ENCODE measurements at regions not wholly inside any gene's neighbourhood (a gene's known extent, or its start where the extent isn't known, plus 50 kb on each side); places are given as distances from the start of the nearest gene placed in this dataset.

GRCh38 chr6:44672841-44673240, 285.3 kb downstream of the CDC5L start:
- in situ Hi-C loops (cut with MboI; ENCODE audit: low sequenced_read_pairs) = no loop called here

- in situ Hi-C loops (cut with MboI; ENCODE audit: low sequenced_read_pairs) = no loop called here
Observed at GRCh38 chr6:44674226-44675155, 287.0 kb downstream of the CDC5L start.

- in situ Hi-C loops (cut with MboI; ENCODE audit: low sequenced_read_pairs) = no loop called here
Observed at GRCh38 chr6:44675449-44675848, 287.9 kb downstream of the CDC5L start.

- in situ Hi-C loops (cut with MboI; ENCODE audit: low sequenced_read_pairs) = no loop called here
Observed at GRCh38 chr6:44676246-44676790, 288.8 kb downstream of the CDC5L start.

GRCh38 chr6:44676826-44677433, 289.4 kb downstream of the CDC5L start:
- in situ Hi-C loops (cut with MboI; ENCODE audit: low sequenced_read_pairs) = no loop called here

- in situ Hi-C loops (cut with MboI; ENCODE audit: low sequenced_read_pairs) = no loop called here
Observed at GRCh38 chr6:44678252-44678935, 290.9 kb downstream of the CDC5L start.

GRCh38 chr6:44679438-44680201, 292.1 kb downstream of the CDC5L start:
- in situ Hi-C loops (cut with MboI; ENCODE audit: low sequenced_read_pairs) = no loop called here

- in situ Hi-C loops (cut with MboI; ENCODE audit: low sequenced_read_pairs) = no loop called here
Observed at GRCh38 chr6:44680202-44680720, 292.8 kb downstream of the CDC5L start.

GRCh38 chr6:44681761-44682160, 294.3 kb downstream of the CDC5L start:
- in situ Hi-C loops (cut with MboI; ENCODE audit: low sequenced_read_pairs) = no loop called here

- in situ Hi-C loops (cut with MboI; ENCODE audit: low sequenced_read_pairs) = no loop called here
Observed at GRCh38 chr6:44682280-44682679, 294.8 kb downstream of the CDC5L start.

GRCh38 chr6:44682987-44683779, 295.7 kb downstream of the CDC5L start:
- in situ Hi-C loops (cut with MboI; ENCODE audit: low sequenced_read_pairs) = no loop called here

GRCh38 chr6:44685213-44685612, 297.7 kb downstream of the CDC5L start:
- in situ Hi-C loops (cut with MboI; ENCODE audit: low sequenced_read_pairs) = no loop called here

GRCh38 chr6:44696099-44696498, 308.6 kb downstream of the CDC5L start:
- in situ Hi-C loops (cut with MboI; ENCODE audit: low sequenced_read_pairs) = no loop called here

- in situ Hi-C loops (cut with MboI; ENCODE audit: low sequenced_read_pairs) = no loop called here
Observed at GRCh38 chr6:44696686-44697085, 309.2 kb downstream of the CDC5L start.

GRCh38 chr6:44697327-44697726, 309.8 kb downstream of the CDC5L start:
- in situ Hi-C loops (cut with MboI; ENCODE audit: low sequenced_read_pairs) = no loop called here

- in situ Hi-C loops (cut with MboI; ENCODE audit: low sequenced_read_pairs) = no loop called here
Observed at GRCh38 chr6:44698602-44699001, 311.1 kb downstream of the CDC5L start.

GRCh38 chr6:44699082-44699481, 311.6 kb downstream of the CDC5L start:
- in situ Hi-C loops (cut with MboI; ENCODE audit: low sequenced_read_pairs) = no loop called here

GRCh38 chr6:44699851-44700250, 312.3 kb downstream of the CDC5L start:
- in situ Hi-C loops (cut with MboI; ENCODE audit: low sequenced_read_pairs) = no loop called here

- in situ Hi-C loops (cut with MboI; ENCODE audit: low sequenced_read_pairs) = no loop called here
Observed at GRCh38 chr6:44700422-44700821, 312.9 kb downstream of the CDC5L start.

Measured in HL-60/S4 treated with phorbol 12-myristate 13-acetate at 8.2 ng/mL for 4 days and 3 days (cell line).